Gastroesophageal sphincter (tissue), 2 donors: ENCODE measurements at regions not wholly inside any gene's neighbourhood (a gene's known extent, or its start where the extent isn't known, plus 50 kb on each side); places are given as distances from the start of the nearest gene placed in this dataset.

Experiments
- EP300 ChIP-seq: sonication (generic); formaldehyde crosslinking; IDR thresholded peaks from one replicate; pipeline ENCODE4 v1.6.1; 2017; ENCODE audit warnings: antibody characterized with exemption, mild to moderate bottlenecking
- POLR2A ChIP-seq, 2 donors: fragments of 450-650 bp; IDR thresholded peaks; one replicate each; pipeline ENCODE4 v1.6.1; 2017; ENCODE audit warnings: antibody characterized with exemption in 2 of 2, mild to moderate bottlenecking in 2 of 2, moderate library complexity in 1 of 2

- TF ChIP-seq POLR2A (IDR thresholded peaks at IDR 0.05): no peak
- no peak for TF ChIP-seq EP300
Observed at GRCh38 chr4:180932370-180933001, 1310.7 kb upstream of the TENM3 start.
